ENCODE measurements at regions not wholly inside any gene's neighbourhood (a gene's known extent, or its start where the extent isn't known, plus 50 kb on each side); places are given as distances from the start of the nearest gene placed in this dataset.

DNA sequence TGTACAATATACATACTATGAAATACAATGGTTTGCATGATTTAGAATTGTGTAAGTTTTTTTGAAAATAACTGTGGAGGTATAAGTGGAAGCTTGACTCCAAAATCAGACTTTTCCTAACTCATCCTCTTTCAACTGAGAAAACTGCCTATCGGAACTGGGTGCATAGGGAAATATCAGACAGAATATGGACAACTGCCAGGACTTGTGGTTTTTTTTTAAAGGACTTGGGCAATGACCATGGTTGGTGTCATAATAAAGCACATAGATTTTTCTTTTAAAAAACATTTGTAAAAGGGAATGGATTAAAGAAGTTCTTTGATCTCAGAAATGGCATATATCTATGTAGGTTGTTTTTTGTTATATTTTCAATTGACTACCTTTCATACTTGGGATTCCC, 53.3 kb upstream of the LRRK2 start:
- TF ChIP-seq, protein P1, sequence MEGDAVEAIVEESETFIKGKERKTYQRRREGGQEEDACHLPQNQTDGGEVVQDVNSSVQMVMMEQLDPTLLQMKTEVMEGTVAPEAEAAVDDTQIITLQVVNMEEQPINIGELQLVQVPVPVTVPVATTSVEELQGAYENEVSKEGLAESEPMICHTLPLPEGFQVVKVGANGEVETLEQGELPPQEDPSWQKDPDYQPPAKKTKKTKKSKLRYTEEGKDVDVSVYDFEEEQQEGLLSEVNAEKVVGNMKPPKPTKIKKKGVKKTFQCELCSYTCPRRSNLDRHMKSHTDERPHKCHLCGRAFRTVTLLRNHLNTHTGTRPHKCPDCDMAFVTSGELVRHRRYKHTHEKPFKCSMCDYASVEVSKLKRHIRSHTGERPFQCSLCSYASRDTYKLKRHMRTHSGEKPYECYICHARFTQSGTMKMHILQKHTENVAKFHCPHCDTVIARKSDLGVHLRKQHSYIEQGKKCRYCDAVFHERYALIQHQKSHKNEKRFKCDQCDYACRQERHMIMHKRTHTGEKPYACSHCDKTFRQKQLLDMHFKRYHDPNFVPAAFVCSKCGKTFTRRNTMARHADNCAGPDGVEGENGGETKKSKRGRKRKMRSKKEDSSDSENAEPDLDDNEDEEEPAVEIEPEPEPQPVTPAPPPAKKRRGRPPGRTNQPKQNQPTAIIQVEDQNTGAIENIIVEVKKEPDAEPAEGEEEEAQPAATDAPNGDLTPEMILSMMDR (IDR thresholded peaks at IDR 0.05): no peak
- no peak for TF ChIP-seq POLR2A (IDR thresholded peaks at IDR 0.05)
- TF ChIP-seq EP300 (IDR thresholded peaks at IDR 0.05): no peak
